Neural cell (in vitro differentiated cells): ENCODE measurements at regions not wholly inside any gene's neighbourhood (a gene's known extent, or its start where the extent isn't known, plus 50 kb on each side); places are given as distances from the start of the nearest gene placed in this dataset.

ENCODE experiments used
- EP300 ChIP-seq: fragments of 450-650 bp; conservative IDR thresholded peaks from 2 replicates; pipeline ENCODE4 v1.6.1; 2014; ENCODE audit warnings: antibody characterized with exemption, mild to moderate bottlenecking, moderate library complexity; ENCODE audit not compliant: poor library complexity, severe bottlenecking
- EZH2 ChIP-seq: fragments of 200-600, 300-800 bp; shearing (Covaris generic), sonication (generic); IDR thresholded peaks from 2 replicates; pipeline ENCODE4 v1.6.1; 2014; ENCODE audit warnings: antibody characterized with exemption, low read length, borderline replicate concordance, mild to moderate bottlenecking; ENCODE audit not compliant: insufficient read depth, poor library complexity, severe bottlenecking
- MXI1 ChIP-seq: fragments of 450-650 bp; conservative IDR thresholded peaks from 2 replicates; pipeline ENCODE4 v1.6.1; 2014; ENCODE audit warnings: antibody characterized with exemption, mild to moderate bottlenecking; ENCODE audit not compliant: poor library complexity, severe bottlenecking
- POLR2AphosphoS5 ChIP-seq: IDR thresholded peaks from 2 replicates; pipeline ENCODE4 v1.6.1; 2012
- RAD21 ChIP-seq: fragments of 450-650 bp; conservative IDR thresholded peaks from 2 replicates; pipeline ENCODE4 v1.6.1; 2014; ENCODE audit warnings: antibody characterized with exemption, mild to moderate bottlenecking, moderate library complexity
- SMC3 ChIP-seq: fragments of 450-650 bp; conservative IDR thresholded peaks from 2 replicates; pipeline ENCODE4 v1.6.1; 2014; ENCODE audit warnings: antibody characterized with exemption, mild to moderate bottlenecking, moderate library complexity; ENCODE audit not compliant: poor library complexity
- TAF1 ChIP-seq: IDR thresholded peaks from 2 replicates; pipeline ENCODE4 v1.6.1; 2012; ENCODE audit warnings: low read depth
- TF ChIP-seq, protein P1 (sequence below): fragments of 450-650 bp; IDR thresholded peaks from 2 replicates; pipeline ENCODE4 v1.5.1; 2014; ENCODE audit warnings: antibody characterized with exemption, mild to moderate bottlenecking, moderate library complexity; ENCODE audit not compliant: poor library complexity, severe bottlenecking
- TF ChIP-seq, protein P2 (sequence below): IDR thresholded peaks from 2 replicates; pipeline ENCODE4 v1.6.1; 2012; ENCODE audit warnings: borderline replicate concordance

DNA sequence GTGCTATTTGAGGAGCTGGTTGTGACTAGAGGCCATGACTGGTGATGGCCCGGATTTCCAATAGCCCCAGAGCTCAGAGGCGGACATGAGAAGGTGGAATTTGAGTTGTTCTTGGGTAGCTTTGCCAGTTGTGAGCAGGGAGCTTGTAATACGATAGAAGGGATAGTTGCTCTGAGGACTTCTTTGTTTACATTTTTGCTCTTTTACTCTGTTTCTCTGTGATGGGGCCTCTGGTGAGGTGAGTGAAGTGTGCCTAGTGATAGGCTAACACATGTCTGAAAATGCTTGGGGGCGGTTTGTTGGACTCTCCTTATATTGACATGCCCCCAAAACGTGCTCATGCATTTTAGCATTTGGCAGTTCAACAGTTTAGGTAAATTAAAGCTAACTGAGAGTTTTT, 365.1 kb downstream of the DDX10 start:
- TF ChIP-seq, protein P1, sequence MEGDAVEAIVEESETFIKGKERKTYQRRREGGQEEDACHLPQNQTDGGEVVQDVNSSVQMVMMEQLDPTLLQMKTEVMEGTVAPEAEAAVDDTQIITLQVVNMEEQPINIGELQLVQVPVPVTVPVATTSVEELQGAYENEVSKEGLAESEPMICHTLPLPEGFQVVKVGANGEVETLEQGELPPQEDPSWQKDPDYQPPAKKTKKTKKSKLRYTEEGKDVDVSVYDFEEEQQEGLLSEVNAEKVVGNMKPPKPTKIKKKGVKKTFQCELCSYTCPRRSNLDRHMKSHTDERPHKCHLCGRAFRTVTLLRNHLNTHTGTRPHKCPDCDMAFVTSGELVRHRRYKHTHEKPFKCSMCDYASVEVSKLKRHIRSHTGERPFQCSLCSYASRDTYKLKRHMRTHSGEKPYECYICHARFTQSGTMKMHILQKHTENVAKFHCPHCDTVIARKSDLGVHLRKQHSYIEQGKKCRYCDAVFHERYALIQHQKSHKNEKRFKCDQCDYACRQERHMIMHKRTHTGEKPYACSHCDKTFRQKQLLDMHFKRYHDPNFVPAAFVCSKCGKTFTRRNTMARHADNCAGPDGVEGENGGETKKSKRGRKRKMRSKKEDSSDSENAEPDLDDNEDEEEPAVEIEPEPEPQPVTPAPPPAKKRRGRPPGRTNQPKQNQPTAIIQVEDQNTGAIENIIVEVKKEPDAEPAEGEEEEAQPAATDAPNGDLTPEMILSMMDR, result no peak
- TF ChIP-seq, protein P2, sequence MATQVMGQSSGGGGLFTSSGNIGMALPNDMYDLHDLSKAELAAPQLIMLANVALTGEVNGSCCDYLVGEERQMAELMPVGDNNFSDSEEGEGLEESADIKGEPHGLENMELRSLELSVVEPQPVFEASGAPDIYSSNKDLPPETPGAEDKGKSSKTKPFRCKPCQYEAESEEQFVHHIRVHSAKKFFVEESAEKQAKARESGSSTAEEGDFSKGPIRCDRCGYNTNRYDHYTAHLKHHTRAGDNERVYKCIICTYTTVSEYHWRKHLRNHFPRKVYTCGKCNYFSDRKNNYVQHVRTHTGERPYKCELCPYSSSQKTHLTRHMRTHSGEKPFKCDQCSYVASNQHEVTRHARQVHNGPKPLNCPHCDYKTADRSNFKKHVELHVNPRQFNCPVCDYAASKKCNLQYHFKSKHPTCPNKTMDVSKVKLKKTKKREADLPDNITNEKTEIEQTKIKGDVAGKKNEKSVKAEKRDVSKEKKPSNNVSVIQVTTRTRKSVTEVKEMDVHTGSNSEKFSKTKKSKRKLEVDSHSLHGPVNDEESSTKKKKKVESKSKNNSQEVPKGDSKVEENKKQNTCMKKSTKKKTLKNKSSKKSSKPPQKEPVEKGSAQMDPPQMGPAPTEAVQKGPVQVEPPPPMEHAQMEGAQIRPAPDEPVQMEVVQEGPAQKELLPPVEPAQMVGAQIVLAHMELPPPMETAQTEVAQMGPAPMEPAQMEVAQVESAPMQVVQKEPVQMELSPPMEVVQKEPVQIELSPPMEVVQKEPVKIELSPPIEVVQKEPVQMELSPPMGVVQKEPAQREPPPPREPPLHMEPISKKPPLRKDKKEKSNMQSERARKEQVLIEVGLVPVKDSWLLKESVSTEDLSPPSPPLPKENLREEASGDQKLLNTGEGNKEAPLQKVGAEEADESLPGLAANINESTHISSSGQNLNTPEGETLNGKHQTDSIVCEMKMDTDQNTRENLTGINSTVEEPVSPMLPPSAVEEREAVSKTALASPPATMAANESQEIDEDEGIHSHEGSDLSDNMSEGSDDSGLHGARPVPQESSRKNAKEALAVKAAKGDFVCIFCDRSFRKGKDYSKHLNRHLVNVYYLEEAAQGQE, result no peak
- TF ChIP-seq EZH2, result no peak
- no peak for TF ChIP-seq POLR2AphosphoS5
- TF ChIP-seq MXI1, result no peak
- TF ChIP-seq EP300, result no peak
- TF ChIP-seq RAD21, result no peak
- TF ChIP-seq TAF1, result no peak
- no peak for TF ChIP-seq SMC3
